ENCODE measurements at regions not wholly inside any gene's neighbourhood (a gene's known extent, or its start where the extent isn't known, plus 50 kb on each side); places are given as distances from the start of the nearest gene placed in this dataset.
A peak's percentile ranks its signal among the peaks of the same experiment; 100 is the strongest.
"Not testable (repeated sequence)": the region's sequence is repeated elsewhere in the genome, so short reads cannot be mapped to it uniquely, and the experiment has no call there.

GRCh38 chr10:109104806-109105205 is 818.5 kb downstream of the XPNPEP1 start:
- DNase-seq (ENCODE audit: low spot score) = no peak

GRCh38 chr10:109103278-109103677 is 820.0 kb downstream of the XPNPEP1 start:
- no peak for DNase-seq (ENCODE audit: low spot score)

GRCh38 chr10:109089779-109090178 is 833.5 kb downstream of the XPNPEP1 start:
- no peak for DNase-seq (ENCODE audit: low spot score)

- DNase-seq (ENCODE audit: low spot score) = no peak
These were observed 851.8 kb downstream of the XPNPEP1 start for GRCh38 chr10:109071539-109071938.

GRCh38 chr10:109070492-109070891 is 852.8 kb downstream of the XPNPEP1 start:
- no peak for DNase-seq (ENCODE audit: low spot score)

GRCh38 chr10:109067031-109067430 is 856.3 kb downstream of the XPNPEP1 start:
- no peak for DNase-seq (ENCODE audit: low spot score)

- no peak for DNase-seq (ENCODE audit: low spot score)
These were observed 857.5 kb downstream of the XPNPEP1 start for GRCh38 chr10:109065821-109066220.

GRCh38 chr10:109062371-109062770 is 860.9 kb downstream of the XPNPEP1 start:
- DNase-seq (ENCODE audit: low spot score) = no peak

GRCh38 chr10:109055243-109055642 is 868.1 kb downstream of the XPNPEP1 start:
- no peak for DNase-seq (ENCODE audit: low spot score)

GRCh38 chr10:109047856-109048255 is 875.5 kb downstream of the XPNPEP1 start:
- DNase-seq (ENCODE audit: low spot score) = no peak

- DNase-seq (ENCODE audit: low spot score) = not testable (repeated sequence)
These were observed 876.9 kb downstream of the XPNPEP1 start for GRCh38 chr10:109046427-109046826.

GRCh38 chr10:109040622-109041021 is 882.7 kb downstream of the XPNPEP1 start:
- DNase-seq (ENCODE audit: low spot score) = no peak

- no peak for DNase-seq (ENCODE audit: low spot score)
These were observed 885.3 kb downstream of the XPNPEP1 start for GRCh38 chr10:109037978-109038377.

GRCh38 chr10:109030581-109031210 is 892.6 kb downstream of the XPNPEP1 start:
- DNase-seq (ENCODE audit: low spot score) = no peak

- DNase-seq (ENCODE audit: low spot score) = no peak
These were observed 893.4 kb downstream of the XPNPEP1 start for GRCh38 chr10:109029870-109030269.

- DNase-seq (ENCODE audit: low spot score) = no peak
These were observed 895.7 kb downstream of the XPNPEP1 start for GRCh38 chr10:109027534-109028185.

- no peak for DNase-seq (ENCODE audit: low spot score)
These were observed 898.1 kb downstream of the XPNPEP1 start for GRCh38 chr10:109025172-109025571.

GRCh38 chr10:109022417-109023049 is 900.8 kb downstream of the XPNPEP1 start:
- no peak for DNase-seq (ENCODE audit: low spot score)

- DNase-seq (ENCODE audit: low spot score) = peak; percentile 27
These were observed 904.3 kb downstream of the XPNPEP1 start for GRCh38 chr10:109019001-109019424.

GRCh38 chr10:109007514-109007913 is 915.8 kb downstream of the XPNPEP1 start:
- no peak for DNase-seq (ENCODE audit: low spot score)

GRCh38 chr10:108990441-108990840 is 932.9 kb downstream of the XPNPEP1 start:
- no peak for DNase-seq (ENCODE audit: low spot score)

GRCh38 chr10:108989976-108990375 is 933.3 kb downstream of the XPNPEP1 start:
- DNase-seq (ENCODE audit: low spot score) = no peak

- no peak for DNase-seq (ENCODE audit: low spot score)
These were observed 941.2 kb downstream of the XPNPEP1 start for GRCh38 chr10:108982159-108982558.

All from HT-29 (cell line).